Inflammatory macrophage (primary cell): ENCODE measurements at regions not wholly inside any gene's neighbourhood (a gene's known extent, or its start where the extent isn't known, plus 50 kb on each side); places are given as distances from the start of the nearest gene placed in this dataset.

Source experiments
- DNase-seq, 2 donors: peaks; one replicate each; pipeline ENCODE4 v3.0.0-alpha.2; 2020 to 2022

DNA sequence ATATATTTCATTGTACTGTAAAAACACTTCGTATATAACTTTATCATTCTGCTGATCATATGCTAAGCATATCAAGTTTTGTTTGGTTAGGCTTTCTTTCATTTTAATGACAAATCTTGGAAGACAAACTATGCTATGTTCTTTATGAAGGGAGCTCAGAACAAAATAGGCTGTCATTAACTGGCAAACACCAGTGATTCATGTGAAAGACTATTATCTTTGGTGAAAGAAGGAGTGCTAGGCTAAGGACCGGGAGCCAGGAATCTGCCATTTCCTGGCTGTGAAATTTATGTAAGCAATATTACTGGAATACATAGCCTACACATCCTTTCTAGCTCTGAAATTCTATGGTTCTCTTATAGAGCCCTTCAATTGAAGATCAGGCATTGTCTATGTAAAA is 136.2 kb upstream of the CCN2 start:
- DNase-seq, result no peak

DNA sequence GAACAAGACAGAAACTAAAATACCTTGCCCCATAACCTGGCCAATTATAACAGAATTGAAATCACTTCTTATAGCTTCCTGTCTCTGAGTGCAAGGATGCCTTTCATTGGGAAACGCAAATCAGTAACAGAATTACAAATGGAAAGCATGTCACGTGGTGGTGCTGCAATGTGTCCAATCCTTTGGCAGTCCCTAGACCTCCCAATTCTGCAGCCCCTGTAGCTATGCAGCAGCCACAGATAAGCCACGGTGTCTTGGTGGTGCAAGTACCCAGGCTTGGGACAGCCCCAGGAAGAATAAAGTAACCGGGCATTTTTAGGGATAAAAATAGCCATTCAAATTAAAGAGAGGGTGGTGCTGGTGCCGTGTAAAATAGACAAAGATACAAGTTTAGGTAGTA is 134.6 kb upstream of the CCN2 start:
- DNase-seq, result no peak

GRCh38 chr6:132084811-132085509 is 133.8 kb upstream of the CCN2 start:
- DNase-seq, result no peak

DNA sequence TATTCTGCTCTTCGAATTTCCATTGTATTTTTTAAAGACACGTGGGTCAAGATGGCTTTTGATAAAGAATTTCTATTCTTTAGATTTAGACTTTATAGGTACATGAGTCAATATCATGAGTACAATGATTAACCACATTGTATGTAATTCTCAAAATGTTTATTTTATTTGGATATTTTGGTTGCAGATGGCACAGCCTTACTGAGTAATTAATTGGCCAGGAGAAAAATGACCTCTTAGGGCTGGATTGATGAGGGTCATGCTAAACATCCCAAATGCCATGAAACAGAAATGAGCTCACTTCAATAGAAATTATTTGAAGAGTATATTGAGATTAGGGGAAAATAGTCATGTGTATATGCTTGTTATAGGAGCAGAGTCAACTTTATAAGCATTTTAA is 131.2 kb upstream of the CCN2 start:
- DNase-seq, result no peak

- DNase-seq, result no peak
These were observed 130.2 kb upstream of the CCN2 start for GRCh38 chr6:132081338-132081737.

DNA sequence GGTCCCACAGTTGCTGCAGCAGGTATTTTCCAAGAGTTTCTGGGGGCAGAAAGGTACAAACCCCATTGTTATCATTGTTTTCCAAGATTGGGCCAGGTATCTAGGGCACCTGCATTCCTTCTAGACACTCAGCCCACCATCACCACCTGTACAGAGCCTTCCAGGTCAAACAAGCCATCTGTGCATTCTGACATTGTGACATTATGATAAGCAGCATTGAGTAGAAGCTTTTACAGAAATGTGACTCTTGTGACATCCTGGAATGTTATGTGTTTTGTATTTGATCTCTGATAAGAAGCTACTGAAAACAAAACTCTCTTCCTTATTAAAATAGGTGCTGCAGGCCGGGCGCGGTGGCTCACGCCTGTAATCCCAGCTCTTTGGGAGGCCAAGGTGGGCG is 128.1 kb upstream of the CCN2 start:
- no peak for DNase-seq

DNA sequence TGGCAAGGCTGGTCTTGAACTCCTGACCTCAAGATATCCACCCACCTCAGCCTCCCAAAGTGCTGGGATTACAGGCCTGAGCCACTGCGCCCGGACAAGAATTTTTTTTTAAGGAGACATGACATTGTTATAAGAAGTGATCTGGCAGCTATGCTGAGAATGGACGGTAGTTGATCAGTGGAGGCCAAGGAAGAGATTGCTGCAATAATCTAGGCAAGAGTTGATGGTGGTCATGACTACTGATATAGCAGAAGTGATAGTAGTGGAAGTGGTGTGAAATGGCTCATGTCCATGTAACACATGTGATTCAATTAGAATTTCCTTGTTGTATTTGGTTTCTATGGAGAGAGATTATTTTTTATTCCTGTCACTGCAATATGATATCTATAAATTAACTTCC is 125.3 kb upstream of the CCN2 start:
- DNase-seq, result no peak

GRCh38 chr6:132072831-132073230 is 121.7 kb upstream of the CCN2 start:
- DNase-seq, result no peak

DNA sequence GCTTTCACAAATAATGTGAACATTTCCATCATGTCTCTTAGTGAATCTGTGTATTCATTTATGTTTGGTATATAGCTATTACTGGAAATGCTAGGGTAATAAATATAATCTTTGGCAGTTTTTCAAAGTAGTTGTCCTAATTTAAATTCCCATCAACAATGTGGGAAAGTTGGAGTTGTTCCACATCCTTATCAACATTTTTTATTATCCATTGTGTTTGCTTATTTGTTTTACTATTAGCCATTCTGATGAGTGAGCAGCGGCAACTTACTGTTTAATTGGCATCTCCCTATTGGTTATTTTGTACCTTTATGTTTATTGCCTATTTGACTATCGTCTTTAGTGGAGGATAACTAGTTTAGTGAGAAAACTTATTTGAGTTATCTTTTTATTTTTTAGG is 121.1 kb upstream of the CCN2 start:
- DNase-seq, result no peak

- no peak for DNase-seq
These were observed 119.2 kb upstream of the CCN2 start for GRCh38 chr6:132070356-132070755.

DNA sequence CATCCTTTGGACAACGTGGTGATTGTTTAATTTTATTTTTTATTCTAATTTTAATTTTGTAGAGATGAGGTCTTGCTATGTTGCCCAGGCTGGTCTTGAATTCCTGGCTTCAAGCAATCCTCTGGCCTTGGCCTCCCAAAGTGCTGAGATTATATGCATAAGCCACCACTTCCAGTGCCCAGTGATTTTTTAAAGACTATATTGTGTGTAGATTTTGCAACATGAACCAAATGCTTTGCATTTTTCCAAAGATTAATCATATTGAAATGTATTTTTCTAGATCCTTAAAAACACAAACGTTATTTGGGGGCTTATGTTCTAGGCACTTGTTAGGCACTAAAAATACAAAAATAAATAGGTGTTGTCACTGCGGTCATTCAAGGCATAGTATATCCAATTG is 117.6 kb upstream of the CCN2 start:
- DNase-seq, result no peak

DNA sequence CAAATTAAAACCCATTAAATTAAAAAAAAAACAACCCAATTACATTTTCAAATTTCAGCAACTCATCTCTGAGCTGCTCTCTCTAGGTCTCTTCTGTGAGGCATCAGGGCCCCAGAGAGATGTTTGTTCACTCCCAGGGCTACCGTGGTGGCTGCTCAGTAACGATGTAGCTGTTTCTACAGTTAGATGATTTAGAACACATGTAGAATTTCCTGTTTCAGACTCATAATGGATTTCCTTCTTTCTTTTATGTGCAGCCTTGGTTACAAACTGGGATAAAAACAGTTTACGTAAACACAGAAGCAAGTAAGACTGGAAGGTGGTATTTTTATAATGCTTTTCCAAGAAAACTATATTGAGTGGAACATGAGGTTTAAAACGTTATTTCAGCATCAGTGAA is 116.1 kb upstream of the CCN2 start:
- DNase-seq, result no peak

DNA sequence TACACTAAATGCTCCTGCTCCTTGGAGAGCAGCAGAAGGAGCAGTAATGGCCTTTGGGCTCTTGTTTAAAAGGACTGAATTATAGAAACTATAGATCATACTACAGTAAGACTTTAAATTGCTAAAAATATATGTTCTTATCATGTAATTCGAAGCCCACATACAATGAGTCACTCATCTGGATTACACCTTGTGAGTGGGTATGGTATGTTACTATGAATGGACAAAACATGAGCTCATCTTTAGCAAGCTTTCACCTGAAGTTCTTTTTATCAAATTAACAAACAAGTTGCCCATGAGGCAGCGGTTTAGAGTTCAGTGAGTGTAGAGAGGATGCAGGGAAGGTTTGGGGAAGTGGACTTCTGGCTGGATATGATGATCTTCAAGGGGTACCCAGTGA is 114.4 kb upstream of the CCN2 start:
- DNase-seq, result no peak

GRCh38 chr6:132063738-132064137 is 112.6 kb upstream of the CCN2 start:
- DNase-seq, result no peak

DNA sequence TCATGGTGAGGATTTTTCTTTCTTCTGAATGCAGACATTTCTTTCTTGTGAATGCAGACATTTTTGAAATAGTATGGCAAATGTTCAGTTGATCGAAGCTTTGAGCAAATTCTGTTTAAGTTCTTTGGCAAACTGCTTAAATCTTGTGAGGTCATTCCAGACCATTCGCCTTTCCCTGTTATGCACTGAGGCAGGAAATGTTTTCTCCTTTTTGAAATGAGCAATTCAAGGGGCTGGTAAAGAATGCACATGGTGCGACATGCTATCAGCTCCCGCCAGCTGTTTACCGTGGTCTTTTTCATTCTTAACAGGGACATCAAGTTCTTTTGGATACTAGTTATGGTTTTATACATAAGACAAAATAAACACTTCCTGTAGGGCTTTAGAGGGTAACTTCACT is 112.0 kb upstream of the CCN2 start:
- no peak for DNase-seq

- DNase-seq, result no peak
These were observed 111.5 kb upstream of the CCN2 start for GRCh38 chr6:132062626-132063025.

- DNase-seq, result no peak
These were observed 110.2 kb upstream of the CCN2 start for GRCh38 chr6:132061381-132061780.

GRCh38 chr6:132060591-132060990 is 109.4 kb upstream of the CCN2 start:
- no peak for DNase-seq

- no peak for DNase-seq
These were observed 107.8 kb upstream of the CCN2 start for GRCh38 chr6:132058975-132059374.

GRCh38 chr6:132054525-132054924 is 103.4 kb upstream of the CCN2 start:
- DNase-seq, result no peak

DNA sequence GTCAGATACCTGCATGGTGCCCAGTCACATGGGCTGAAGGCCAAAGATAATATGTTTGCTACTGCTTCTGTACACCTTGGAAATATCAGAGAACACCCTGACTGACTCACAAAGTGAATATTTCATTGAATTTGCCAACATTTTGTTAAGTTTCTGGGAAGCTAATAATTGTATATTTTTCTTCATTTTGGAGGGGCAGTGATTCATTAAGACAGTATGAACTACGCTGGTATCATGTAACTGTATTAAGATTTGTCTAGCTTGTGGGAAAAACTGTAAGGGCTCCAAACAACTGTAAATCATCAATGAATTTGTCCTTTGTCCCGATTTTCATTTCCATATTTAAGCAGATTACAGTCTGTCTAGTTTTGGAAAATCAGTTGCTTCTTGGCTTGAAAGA is 102.3 kb upstream of the CCN2 start:
- DNase-seq, result no peak

DNA sequence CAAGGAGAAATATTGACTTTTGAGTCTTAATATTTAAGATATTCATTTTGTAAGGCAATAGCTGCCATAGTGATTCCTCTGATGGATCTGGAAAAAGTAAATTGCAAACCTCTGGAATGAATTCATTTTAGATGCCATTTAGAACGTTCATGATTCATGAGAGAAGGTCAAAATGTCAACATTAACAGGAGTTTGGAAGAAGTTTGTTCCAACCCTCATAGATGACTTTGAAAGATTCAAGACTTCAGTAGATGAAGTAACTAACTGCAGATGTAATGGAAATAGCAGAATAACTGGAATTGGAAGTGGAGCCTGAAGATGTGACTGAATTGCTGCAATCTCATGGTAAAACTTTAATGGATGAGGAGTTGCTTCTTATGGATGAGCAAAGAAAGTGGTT is 100.9 kb upstream of the CCN2 start:
- no peak for DNase-seq

GRCh38 chr6:132045877-132046276 is 94.7 kb upstream of the CCN2 start:
- no peak for DNase-seq

DNA sequence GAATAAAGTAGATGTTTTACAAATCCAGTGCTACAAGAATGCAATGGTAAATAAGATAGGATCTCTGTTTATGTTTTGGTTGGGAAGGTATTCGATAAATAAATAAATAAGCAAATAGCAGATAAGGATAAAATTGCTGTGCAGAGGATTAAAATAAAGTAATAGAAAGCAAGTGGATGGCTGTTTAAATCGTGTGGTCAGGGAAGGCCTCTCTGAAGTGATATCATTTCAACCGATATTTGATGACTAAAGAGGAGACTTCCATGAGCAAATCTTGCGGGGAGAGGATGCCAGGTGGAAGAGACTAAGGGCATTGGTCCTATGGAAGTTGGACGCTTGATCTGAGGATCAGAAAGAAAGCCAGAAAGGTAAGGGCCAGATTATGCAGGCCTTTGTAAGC is 92.0 kb upstream of the CCN2 start:
- no peak for DNase-seq

- DNase-seq, result no peak
These were observed 90.5 kb upstream of the CCN2 start for GRCh38 chr6:132041706-132042105.

DNA sequence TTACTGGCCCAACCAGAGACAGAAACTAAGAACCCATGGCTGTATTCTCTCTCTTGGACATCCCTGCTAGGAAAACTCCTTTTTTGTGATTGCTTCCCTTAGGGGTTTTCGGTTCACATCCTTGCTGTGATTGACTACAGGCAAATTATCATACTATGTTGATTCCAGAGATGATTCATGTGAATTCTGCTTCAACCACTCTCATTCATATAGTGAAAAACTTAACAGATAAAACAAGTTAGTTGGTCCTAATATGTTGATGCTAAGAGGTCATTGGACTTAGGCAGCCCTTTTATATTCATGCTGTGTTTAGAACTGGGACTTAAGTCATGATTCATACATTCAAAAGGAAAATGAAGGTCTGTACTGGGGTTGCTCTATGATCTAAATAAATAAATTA is 76.9 kb upstream of the CCN2 start:
- DNase-seq, result no peak
